CD4-positive, alpha-beta T cell treated with Interleukin-4 for 1 hour (primary cell): ENCODE measurements at regions not wholly inside any gene's neighbourhood (a gene's known extent, or its start where the extent isn't known, plus 50 kb on each side); places are given as distances from the start of the nearest gene placed in this dataset.
"Not testable (repeated sequence)": the region's sequence is repeated elsewhere in the genome, so short reads cannot be mapped to it uniquely, and the experiment has no call there.

Experiments
- DNase-seq, 2 donors: peaks; one replicate each; pipeline ENCODE4 v3.0.0-alpha.2; 2020 to 2022

GRCh38 chr6:14464716-14465115 is 347.1 kb downstream of the CD83 start:
- no peak for DNase-seq

GRCh38 chr6:14466278-14466677 is 348.7 kb downstream of the CD83 start:
- no peak for DNase-seq

GRCh38 chr6:14467591-14467990 is 350.0 kb downstream of the CD83 start:
- no peak for DNase-seq

GRCh38 chr6:14468647-14469321 is 351.2 kb downstream of the CD83 start:
- DNase-seq, result no peak

GRCh38 chr6:14470101-14470500 is 352.5 kb downstream of the CD83 start:
- DNase-seq, result no peak

- no peak for DNase-seq
These were observed 353.1 kb downstream of the CD83 start for GRCh38 chr6:14470671-14471070.

GRCh38 chr6:14472255-14472985 is 354.8 kb downstream of the CD83 start:
- DNase-seq, result no peak

GRCh38 chr6:14472986-14473337 is 355.4 kb downstream of the CD83 start:
- DNase-seq, result no peak

GRCh38 chr6:14474816-14475215 is 357.2 kb downstream of the CD83 start:
- no peak for DNase-seq

GRCh38 chr6:14475306-14475705 is 357.7 kb downstream of the CD83 start:
- DNase-seq, result no peak

GRCh38 chr6:14476793-14477531 is 359.4 kb downstream of the CD83 start:
- DNase-seq, result no peak

GRCh38 chr6:14477559-14477958 is 360.0 kb downstream of the CD83 start:
- DNase-seq, result no peak

GRCh38 chr6:14478381-14479225 is 361.0 kb downstream of the CD83 start:
- no peak for DNase-seq

- not testable (repeated sequence) for DNase-seq
These were observed 364.4 kb downstream of the CD83 start for GRCh38 chr6:14481946-14482345.

- no peak for DNase-seq
These were observed 370.1 kb downstream of the CD83 start for GRCh38 chr6:14487625-14488024.

- no peak for DNase-seq
These were observed 370.6 kb downstream of the CD83 start for GRCh38 chr6:14488180-14488579.

GRCh38 chr6:14489445-14489844 is 371.9 kb downstream of the CD83 start:
- DNase-seq, result no peak

GRCh38 chr6:14498748-14499147 is 381.2 kb downstream of the CD83 start:
- DNase-seq, result no peak

GRCh38 chr6:14499309-14499708 is 381.7 kb downstream of the CD83 start:
- DNase-seq, result no peak

GRCh38 chr6:14499841-14500240 is 382.3 kb downstream of the CD83 start:
- DNase-seq, result no peak

GRCh38 chr6:14500809-14501208 is 383.2 kb downstream of the CD83 start:
- DNase-seq, result no peak

GRCh38 chr6:14501240-14501639 is 383.7 kb downstream of the CD83 start:
- no peak for DNase-seq

GRCh38 chr6:14501914-14502313 is 384.3 kb downstream of the CD83 start:
- no peak for DNase-seq
